ENCODE measurements at regions not wholly inside any gene's neighbourhood (a gene's known extent, or its start where the extent isn't known, plus 50 kb on each side); places are given as distances from the start of the nearest gene placed in this dataset.

GRCh38 chr14:71725922-71726579 lies 206.2 kb upstream of the RGS6 start:
- FAIRE-seq: peak; percentile 89

DNA sequence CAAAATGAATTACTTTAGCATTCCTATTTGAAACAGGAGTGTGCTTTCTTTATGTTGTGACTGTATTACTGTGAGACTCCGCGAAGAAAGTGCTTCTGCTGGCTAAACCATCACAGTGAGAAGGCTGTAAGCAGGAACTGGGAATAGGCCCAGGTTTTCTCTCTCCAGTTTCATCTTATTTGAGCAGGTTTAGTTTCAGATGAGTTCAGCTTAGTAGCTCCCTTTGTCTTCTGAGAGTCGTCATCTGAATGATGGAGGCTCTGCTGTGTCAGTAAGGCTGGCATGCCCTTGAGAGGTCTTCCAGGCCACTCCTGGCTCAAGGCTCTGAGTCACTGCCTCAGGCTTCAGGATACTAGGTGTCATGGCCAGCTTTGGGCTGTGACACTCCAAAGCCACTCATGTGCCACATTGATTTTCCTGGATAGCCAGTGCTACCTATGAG lies 205.6 kb upstream of the RGS6 start:
- no peak for FAIRE-seq

DNA sequence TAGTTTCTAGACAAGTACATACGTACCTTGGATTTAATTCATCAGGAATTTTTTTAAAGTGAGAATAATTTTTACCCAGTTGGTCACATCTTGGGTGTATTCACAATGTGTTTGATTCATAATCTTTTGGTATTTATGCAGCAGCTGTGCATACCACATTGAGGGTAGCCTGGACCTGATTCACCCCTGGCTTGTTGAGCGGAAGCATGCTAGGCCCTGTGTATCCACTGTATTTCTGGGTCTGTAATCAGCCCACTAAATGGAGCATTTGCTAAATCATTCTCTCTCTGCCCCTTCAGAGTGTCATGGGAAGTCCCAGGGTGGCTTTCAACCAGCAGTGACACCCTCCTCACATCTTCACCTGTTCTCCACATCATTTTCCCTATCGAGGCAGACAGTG lies 203.8 kb upstream of the RGS6 start:
- FAIRE-seq: no peak

- FAIRE-seq: no peak
Measured at GRCh38 chr14:71729596-71729995, 202.6 kb upstream of the RGS6 start.

- no peak for FAIRE-seq
Measured at GRCh38 chr14:71730471-71730870, 201.8 kb upstream of the RGS6 start.

GRCh38 chr14:71731096-71731495 lies 201.1 kb upstream of the RGS6 start:
- no peak for FAIRE-seq

DNA sequence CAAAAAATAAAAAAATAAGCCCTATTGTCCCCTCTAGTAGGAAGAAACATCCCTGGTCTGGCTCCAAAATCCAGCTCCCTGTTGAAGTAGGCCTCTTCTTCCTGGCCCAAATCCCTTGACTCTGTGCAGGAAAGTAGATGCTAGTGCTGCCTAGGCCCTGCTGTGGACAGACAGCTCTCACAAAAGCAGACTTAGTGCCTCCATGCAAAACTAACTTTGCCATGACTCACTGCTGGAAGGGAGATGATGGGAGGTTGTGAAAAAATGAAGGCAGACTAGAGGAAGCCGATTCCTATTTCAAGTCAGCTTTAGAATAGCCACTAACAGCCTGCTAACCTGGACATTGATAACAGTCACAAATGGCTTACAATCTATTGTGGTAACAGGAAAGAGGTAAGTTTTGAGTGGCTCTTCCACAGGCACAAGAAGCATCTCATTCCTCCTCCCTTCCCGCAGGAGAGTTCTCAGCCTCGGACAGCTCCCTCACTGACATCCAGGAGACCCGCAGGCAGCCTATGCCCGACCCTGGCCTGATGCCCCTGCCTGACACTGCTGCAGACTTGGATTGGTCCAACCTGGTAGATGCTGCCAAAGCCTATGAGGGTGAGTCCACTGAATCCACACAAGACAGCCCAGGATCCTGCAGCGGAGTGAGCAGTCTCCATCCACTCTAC lies 198.9 kb upstream of the RGS6 start:
- FAIRE-seq: no peak

DNA sequence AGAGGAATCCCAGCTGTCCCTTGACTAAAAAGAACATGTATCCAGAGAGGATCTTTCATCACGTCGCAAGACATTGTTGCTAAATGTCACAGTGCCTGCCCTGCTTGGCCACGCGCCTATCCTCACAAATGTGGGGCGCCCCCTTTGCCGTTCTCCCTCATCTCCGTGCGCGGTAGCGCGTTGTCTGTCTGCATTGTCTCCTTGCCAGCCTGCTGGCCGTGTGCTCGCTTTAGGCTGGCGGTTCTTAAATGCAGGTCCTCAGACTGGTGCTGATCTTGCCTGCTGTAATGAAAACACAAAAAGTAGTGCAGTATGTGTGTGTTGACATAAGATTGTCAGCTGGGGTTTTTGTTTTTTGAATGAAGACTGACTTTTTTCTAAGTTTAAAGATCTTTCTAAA lies 198.2 kb upstream of the RGS6 start:
- FAIRE-seq: no peak

DNA sequence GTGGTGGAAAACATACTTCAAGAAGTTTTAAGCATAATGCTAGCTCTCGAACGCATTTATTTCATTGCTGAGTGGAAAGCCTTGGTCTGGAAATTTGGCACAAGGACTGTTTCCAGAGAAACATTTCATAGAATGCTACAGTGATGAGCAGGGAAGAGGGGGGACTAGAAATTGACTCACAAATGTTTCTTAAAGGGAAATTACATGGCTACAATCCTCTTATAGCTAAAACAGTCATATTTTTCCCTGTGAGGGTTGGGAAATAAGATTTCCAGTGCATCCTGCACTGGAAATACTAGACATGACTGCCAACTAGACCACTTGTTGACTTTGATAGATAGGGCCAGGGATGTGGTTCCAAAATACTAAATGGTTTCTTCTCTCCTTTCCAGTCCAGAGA lies 197.3 kb upstream of the RGS6 start:
- no peak for FAIRE-seq

GRCh38 chr14:71737760-71738159 lies 194.5 kb upstream of the RGS6 start:
- FAIRE-seq: no peak

DNA sequence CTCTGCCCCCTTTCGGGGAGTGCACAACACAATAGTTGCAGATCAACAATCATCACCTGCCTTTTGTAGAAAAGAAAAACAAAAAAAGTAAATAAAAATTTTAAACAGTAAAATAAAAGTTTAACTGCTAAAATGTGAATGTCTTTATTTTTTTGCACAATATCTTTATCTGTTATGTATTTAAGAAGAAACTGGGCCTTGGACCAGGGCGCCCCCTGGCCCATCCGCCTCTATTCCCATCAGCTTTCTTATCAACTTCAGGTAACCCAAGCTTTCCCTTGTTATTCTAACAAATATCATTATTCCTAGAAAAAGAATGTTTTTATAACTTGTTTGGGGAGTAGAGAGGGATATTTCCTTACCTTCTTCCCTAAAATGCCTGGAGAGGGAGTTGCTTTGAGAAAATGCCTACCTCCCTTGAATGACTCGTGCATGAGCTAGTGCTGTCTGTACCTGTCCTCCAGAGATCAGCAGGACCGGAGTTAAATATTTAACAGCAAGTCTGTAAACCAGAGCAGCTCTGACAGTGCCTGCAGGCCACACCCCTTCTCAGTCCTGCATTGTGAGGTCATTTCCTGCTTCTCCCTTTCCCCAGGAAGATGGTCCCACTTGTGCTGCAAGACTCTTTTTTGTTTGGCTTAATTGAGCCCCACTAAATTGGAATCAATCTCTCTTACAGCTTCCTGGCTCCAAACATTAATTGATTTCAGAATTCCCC lies 192.8 kb upstream of the RGS6 start:
- FAIRE-seq: no peak

- FAIRE-seq: no peak
Measured at GRCh38 chr14:71741241-71741640, 191.0 kb upstream of the RGS6 start.

GRCh38 chr14:71742485-71742884 lies 189.7 kb upstream of the RGS6 start:
- FAIRE-seq: no peak

GRCh38 chr14:71745072-71745471 lies 187.2 kb upstream of the RGS6 start:
- no peak for FAIRE-seq

DNA sequence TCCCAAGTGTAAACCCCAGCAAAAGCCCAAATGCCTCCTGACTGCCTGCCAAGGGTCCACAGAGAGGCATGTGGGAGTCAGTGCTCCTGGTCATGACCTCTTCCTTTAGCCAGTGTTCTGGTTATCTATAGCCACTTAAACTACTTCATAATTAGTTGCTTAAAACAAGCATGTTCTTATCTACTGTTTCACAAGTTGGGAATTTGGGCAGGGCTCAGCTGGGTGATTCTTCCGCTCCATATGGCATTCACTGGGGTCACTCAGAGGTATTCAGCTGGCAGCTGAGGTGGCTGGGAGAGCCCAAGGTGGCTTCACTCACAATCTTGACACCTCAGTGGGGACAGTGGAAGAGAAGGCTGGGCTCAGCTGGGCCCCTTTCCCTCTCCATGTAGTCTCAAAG lies 184.0 kb upstream of the RGS6 start:
- no peak for FAIRE-seq

GRCh38 chr14:71749613-71750238 lies 182.5 kb upstream of the RGS6 start:
- FAIRE-seq: no peak

DNA sequence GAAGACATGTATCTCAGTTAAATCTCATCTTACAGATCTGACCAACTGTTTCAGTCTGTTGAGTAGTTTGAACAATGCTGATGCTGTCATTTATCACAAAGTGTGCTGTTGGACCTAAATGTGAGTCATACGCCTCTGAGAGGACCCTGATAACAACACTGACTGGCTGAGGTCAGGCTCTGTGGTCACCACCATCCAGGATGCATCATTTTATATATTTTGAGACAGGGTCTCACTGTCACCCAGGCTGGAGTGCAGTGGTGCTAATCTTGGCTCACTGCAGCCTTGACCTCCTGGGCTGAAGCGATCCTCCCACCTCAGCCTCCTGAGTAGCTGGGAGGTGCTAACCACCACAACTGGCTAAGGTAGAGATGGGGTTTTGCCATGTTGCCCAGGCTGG lies 181.0 kb upstream of the RGS6 start:
- no peak for FAIRE-seq

- FAIRE-seq: no peak
Measured at GRCh38 chr14:71752111-71752738, 180.0 kb upstream of the RGS6 start.

GRCh38 chr14:71753126-71753830 lies 179.0 kb upstream of the RGS6 start:
- FAIRE-seq: peak; percentile 66

DNA sequence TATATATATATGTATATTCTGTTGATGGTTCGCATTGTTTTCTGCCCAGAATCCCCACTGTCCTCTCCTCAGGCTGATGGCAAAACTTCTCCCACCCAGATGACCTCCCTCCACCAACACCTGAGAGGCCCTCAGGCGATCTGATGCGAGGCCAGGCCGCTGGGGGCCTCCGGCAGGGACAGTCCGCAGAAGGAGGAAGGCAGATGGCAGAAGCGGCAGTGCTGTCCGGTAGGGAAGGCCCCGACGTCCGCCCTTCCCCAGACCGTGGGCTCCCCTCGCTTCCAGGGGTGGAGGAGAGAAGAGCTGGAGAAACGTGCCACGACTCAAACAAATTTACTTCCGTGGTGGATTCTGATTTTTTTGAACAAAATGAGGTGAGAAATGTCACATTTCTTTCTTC lies 178.3 kb upstream of the RGS6 start:
- no peak for FAIRE-seq

- no peak for FAIRE-seq
Measured at GRCh38 chr14:71754422-71755095, 177.7 kb upstream of the RGS6 start.

Data from endometrium (tissue), 2 donors.